ENCODE measurements at regions not wholly inside any gene's neighbourhood (a gene's known extent, or its start where the extent isn't known, plus 50 kb on each side); places are given as distances from the start of the nearest gene placed in this dataset.
A peak's percentile ranks its signal among the peaks of the same experiment; 100 is the strongest.

GRCh38 chr5:139745800-139746690 is 49.6 kb upstream of the PSD2 start:
- TF ChIP-seq, protein P1, sequence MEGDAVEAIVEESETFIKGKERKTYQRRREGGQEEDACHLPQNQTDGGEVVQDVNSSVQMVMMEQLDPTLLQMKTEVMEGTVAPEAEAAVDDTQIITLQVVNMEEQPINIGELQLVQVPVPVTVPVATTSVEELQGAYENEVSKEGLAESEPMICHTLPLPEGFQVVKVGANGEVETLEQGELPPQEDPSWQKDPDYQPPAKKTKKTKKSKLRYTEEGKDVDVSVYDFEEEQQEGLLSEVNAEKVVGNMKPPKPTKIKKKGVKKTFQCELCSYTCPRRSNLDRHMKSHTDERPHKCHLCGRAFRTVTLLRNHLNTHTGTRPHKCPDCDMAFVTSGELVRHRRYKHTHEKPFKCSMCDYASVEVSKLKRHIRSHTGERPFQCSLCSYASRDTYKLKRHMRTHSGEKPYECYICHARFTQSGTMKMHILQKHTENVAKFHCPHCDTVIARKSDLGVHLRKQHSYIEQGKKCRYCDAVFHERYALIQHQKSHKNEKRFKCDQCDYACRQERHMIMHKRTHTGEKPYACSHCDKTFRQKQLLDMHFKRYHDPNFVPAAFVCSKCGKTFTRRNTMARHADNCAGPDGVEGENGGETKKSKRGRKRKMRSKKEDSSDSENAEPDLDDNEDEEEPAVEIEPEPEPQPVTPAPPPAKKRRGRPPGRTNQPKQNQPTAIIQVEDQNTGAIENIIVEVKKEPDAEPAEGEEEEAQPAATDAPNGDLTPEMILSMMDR (IDR thresholded peaks at IDR 0.05) = no peak
- TF ChIP-seq EP300 (IDR thresholded peaks at IDR 0.05) (no peak), POLR2AphosphoS5 (IDR thresholded peaks at IDR 0.05) (peak; percentile 56)
- peak overlapping the region in 3 of 4 donors; percentile 38 to 64 (median 59) for H3K27ac ChIP-seq
- WGBS, 2 donors (ENCODE audit: low coverage in 1 of 2) = 0 to 80% methylated on average over 1 to 9 of the region's 44 CpGs

More at GRCh38 chr5:139745800-139746690, 49.6 kb upstream of the PSD2 start:
- Histone ChIP-seq H3K4me1 (peaks cover 0 to 37% (median 28%) of the 10 kb centered on the region in 3 donors), H3K36me3 (no peaks in the 10 kb centered on the region), H3K4me3 (peak overlapping the region; percentile 22 to 50), H3K9me3 (no peaks in the 10 kb centered on the region), H3K27me3 (peaks cover 26% of the 10 kb centered on the region)
- ATAC-seq = peak; percentile 79
